Activated CD4-positive, alpha-beta T cell treated with anti-CD3 and anti-CD28 coated beads for 24 hours (primary cell): ENCODE measurements at regions not wholly inside any gene's neighbourhood (a gene's known extent, or its start where the extent isn't known, plus 50 kb on each side); places are given as distances from the start of the nearest gene placed in this dataset.

ENCODE experiments used
- DNase-seq, 2 donors: peaks; one replicate each; pipeline ENCODE4 v3.0.0-alpha.2; 2020; ENCODE audit warnings: low read depth in 2 of 2

- DNase-seq: no peak
Measured at GRCh38 chr5:107146901-107147300, 523.8 kb downstream of the EFNA5 start.

DNA sequence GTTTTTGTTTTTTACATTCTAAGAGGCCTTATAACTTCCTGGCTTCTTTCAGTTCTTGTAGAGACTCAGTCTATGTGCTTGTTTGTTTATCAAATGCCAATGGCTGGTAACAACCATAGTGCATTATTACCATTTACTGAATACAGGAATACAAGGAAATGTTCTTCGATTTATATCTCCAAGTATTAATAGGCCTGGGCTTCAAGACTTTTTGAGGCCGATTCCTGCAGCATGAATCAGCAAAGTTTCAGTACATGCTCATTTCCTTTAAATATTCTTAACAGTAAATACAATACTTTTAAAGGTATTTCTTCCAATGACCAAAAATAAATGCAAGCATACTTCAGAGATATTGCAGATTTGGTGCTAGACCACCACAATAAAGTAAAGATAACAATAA, 535.3 kb downstream of the EFNA5 start:
- DNase-seq: no peak

GRCh38 chr5:107134931-107135330, 535.8 kb downstream of the EFNA5 start:
- DNase-seq: no peak

DNA sequence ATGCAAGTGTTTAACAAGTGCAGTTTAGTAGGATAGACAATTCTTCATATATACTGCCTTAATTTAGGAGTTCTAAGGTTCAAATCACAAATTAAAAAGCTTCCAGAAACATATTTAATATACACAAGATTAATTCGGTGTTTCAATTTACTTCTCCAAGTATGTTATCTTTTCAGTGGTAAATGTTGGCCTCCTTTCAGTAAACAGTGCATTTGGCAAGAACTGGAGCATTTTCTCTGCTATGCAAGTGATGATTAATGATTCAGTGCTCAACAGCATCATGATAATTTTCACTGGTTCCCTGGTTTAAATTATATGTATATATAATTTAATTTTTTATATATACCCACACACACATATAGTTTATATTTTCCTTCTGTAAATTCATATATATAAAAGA, 541.7 kb downstream of the EFNA5 start:
- DNase-seq: no peak

- no peak for DNase-seq
Measured at GRCh38 chr5:107127878-107128277, 542.9 kb downstream of the EFNA5 start.

DNA sequence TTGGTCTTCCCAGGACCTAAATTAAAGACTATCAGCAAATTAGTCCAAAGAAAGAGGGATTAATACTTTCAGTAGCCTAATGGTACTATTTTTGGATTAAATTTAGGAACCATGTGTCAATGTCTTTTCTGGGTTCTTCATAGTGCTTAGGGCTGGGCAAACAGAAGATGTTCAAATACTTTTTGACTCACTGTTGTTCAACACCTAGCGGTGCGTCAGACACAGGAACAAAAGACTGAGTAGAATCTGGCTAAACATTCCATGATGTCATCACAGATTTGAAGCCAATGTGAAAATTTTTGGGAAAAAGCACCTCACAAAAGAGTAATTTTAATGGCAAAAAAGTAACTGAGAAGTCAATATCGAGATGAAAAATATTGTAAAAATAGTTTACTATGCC, 544.4 kb downstream of the EFNA5 start:
- DNase-seq: no peak

- no peak for DNase-seq
Measured at GRCh38 chr5:107124376-107124775, 546.4 kb downstream of the EFNA5 start.

DNA sequence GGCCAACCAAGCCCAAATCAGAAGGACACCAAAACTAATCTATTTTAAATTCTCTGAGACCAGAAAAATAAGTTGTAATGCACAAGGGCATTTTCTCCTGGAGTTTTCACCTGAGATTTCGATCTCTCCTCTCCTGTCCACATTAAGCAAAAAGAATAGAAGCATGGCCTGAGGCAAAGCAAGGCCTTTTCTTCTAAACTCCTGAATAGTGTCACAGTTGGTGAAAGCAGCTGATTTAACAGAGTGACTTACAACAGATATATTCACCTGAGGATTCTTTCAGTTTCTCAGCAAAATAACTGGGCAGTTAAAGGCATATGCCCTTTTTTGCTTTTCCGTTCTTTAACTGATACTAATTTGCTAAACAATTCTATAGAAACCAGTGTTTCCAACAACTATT, 547.7 kb downstream of the EFNA5 start:
- DNase-seq: no peak

GRCh38 chr5:107121793-107122519, 548.8 kb downstream of the EFNA5 start:
- DNase-seq: no peak

- DNase-seq: no peak
Measured at GRCh38 chr5:107119656-107120055, 551.1 kb downstream of the EFNA5 start.

- no peak for DNase-seq
Measured at GRCh38 chr5:107118184-107119019, 552.3 kb downstream of the EFNA5 start.

DNA sequence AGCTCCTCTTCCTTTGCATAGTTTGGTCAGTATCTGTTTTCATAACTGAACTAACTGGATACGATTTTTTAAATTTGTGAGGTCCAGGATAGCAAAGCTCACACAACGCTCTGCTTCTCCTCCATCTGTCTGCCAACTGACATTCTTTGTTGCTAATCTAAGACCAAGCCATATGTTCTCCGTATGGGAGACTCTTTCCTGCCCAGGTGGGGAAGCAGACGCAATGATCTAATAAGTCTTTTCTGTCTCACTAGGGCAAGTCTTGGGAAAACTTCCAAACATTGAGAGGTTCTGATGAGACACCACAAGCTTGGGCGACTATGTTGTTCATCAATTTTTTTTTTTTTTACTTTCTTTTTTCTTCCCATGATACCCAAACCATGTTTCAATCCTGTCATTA, 558.5 kb downstream of the EFNA5 start:
- DNase-seq: no peak

- no peak for DNase-seq
Measured at GRCh38 chr5:107104040-107104995, 566.4 kb downstream of the EFNA5 start.

- DNase-seq: no peak
Measured at GRCh38 chr5:107103522-107103921, 567.2 kb downstream of the EFNA5 start.

GRCh38 chr5:107100121-107100520, 570.6 kb downstream of the EFNA5 start:
- DNase-seq: no peak

GRCh38 chr5:107099506-107099905, 571.2 kb downstream of the EFNA5 start:
- no peak for DNase-seq

DNA sequence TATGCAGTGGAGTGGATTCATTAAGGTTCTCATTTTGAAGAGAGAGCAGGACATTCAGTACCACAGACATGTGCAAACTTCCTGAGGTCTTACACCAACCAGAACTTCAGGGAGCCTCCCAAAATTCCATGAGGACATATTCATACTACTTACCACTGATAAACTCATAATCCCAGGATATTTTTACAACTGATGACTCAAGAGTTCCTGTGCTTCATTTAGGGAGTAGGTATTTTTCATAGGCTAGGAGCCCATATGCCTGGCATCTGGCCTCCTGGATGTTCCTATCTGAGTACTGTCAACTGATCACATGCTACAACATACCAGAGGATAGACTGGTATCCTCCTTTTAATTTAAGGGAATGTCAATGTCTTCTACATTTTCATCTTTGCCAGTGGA, 578.0 kb downstream of the EFNA5 start:
- DNase-seq: no peak

DNA sequence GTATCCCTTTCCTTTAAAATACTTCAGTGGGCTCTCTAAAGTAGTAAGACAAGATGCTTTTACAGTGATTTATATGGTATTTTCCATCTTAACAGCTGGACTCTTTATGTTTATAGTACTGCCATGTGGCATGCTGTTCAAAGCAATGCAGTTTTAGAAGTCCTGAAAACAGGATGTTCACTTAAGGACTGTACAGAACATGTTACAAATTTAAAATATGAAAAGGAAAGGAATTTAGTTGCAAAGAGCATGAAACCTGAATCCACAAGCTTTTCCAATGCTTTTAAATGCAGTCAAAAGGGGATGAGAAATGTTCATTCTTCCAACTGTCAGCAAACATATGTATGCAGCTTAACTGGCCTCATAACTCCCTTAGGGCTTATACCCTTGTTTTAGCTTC, 580.2 kb downstream of the EFNA5 start:
- no peak for DNase-seq

- no peak for DNase-seq
Measured at GRCh38 chr5:107088907-107089306, 581.8 kb downstream of the EFNA5 start.

DNA sequence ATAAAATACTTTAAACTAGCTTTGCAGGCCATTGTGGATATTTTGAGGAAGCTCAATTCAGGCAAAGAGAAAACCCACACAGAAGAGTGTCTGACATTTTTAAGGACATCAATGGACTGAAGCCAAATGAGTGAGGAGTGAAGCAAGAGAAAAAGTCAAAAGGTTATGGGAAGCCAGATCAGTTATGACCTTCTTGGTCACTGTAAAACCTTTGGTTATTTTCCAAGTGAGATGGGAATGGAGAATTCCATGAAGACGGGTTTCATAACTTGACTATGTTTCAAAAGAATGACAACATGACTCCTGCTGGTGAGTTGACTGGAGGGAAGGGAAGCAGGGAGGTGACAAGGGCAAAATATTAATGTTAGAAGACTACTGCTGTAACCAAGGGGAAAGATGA, 585.2 kb downstream of the EFNA5 start:
- DNase-seq: no peak

DNA sequence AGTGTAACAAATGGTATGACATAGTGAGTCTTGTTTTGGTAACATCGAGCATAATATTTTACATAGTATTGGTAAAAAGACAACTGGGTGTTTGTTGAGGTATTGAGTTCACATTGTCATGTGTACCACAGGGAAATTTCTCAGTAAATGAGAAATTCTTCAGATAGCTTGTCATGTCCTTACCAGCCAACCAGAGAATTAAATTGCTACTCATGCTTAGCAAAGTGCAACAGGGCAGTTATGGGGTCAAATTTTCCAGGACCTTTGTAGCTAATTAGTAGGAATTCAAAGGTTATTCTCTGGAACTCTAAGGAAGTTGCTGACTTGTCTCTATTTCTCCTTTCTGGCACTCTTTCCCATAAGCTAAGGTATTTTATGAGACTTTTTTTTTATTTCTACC, 595.7 kb downstream of the EFNA5 start:
- no peak for DNase-seq

DNA sequence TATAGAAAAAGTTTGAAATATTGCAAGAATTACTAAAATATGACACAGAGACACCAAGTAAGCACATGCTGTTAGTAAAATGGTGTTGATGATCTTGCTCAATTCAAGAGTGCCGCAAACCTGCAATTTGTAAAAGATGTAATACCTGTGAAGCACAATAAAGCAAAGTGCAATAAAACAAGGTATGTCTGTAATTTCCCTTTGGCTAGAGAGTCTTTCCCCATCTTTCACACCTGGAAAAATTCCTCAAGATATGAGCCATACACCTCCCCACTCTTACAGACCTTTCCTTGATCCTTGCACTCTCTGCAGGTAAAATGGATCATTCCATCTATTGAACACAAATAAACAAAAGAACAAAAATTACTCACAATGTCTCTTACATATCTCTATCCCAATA, 597.8 kb downstream of the EFNA5 start:
- no peak for DNase-seq
